GM19397 (cell line): ENCODE measurements at regions not wholly inside any gene's neighbourhood (a gene's known extent, or its start where the extent isn't known, plus 50 kb on each side); places are given as distances from the start of the nearest gene placed in this dataset.

Source experiments
- ATAC-seq: cut with Tn5 transposase; IDR thresholded peaks from one replicate; pipeline ENCODE4 v1.9.1; 2021; ENCODE audit warnings: mild to moderate bottlenecking, moderate library complexity; ENCODE audit not compliant: unreplicated experiment

- no peak for ATAC-seq
Measured at GRCh38 chr3:104582092-104582491, 784.6 kb upstream of the ALCAM start.

GRCh38 chr3:104584682-104585081 is 782.0 kb upstream of the ALCAM start:
- no peak for ATAC-seq

GRCh38 chr3:104586344-104586743 is 780.4 kb upstream of the ALCAM start:
- ATAC-seq = no peak

- ATAC-seq = no peak
Measured at GRCh38 chr3:104588442-104588841, 778.3 kb upstream of the ALCAM start.

- ATAC-seq = no peak
Measured at GRCh38 chr3:104591776-104592175, 774.9 kb upstream of the ALCAM start.

- no peak for ATAC-seq
Measured at GRCh38 chr3:104594491-104594890, 772.2 kb upstream of the ALCAM start.

GRCh38 chr3:104596054-104596453 is 770.7 kb upstream of the ALCAM start:
- no peak for ATAC-seq

- peak; percentile 88 for ATAC-seq
Measured at GRCh38 chr3:104596551-104596950, 770.2 kb upstream of the ALCAM start.

GRCh38 chr3:104598848-104599511 is 767.7 kb upstream of the ALCAM start:
- ATAC-seq = no peak

GRCh38 chr3:104604326-104605010 is 762.2 kb upstream of the ALCAM start:
- no peak for ATAC-seq

GRCh38 chr3:104606812-104607211 is 759.9 kb upstream of the ALCAM start:
- ATAC-seq = no peak

- no peak for ATAC-seq
Measured at GRCh38 chr3:104610730-104611652, 755.7 kb upstream of the ALCAM start.

GRCh38 chr3:104612218-104612617 is 754.5 kb upstream of the ALCAM start:
- ATAC-seq = no peak

- ATAC-seq = no peak
Measured at GRCh38 chr3:104614564-104614963, 752.1 kb upstream of the ALCAM start.

GRCh38 chr3:104628185-104628789 is 738.4 kb upstream of the ALCAM start:
- ATAC-seq = no peak

GRCh38 chr3:104629038-104629437 is 737.7 kb upstream of the ALCAM start:
- ATAC-seq = no peak

GRCh38 chr3:104631254-104631653 is 735.5 kb upstream of the ALCAM start:
- ATAC-seq = no peak

- no peak for ATAC-seq
Measured at GRCh38 chr3:104632521-104632920, 734.2 kb upstream of the ALCAM start.

- ATAC-seq = no peak
Measured at GRCh38 chr3:104632947-104633346, 733.8 kb upstream of the ALCAM start.

- ATAC-seq = no peak
Measured at GRCh38 chr3:104635872-104636580, 730.7 kb upstream of the ALCAM start.

- no peak for ATAC-seq
Measured at GRCh38 chr3:104642827-104643226, 723.9 kb upstream of the ALCAM start.
